PFSK-1 (cell line): ENCODE measurements at regions not wholly inside any gene's neighbourhood (a gene's known extent, or its start where the extent isn't known, plus 50 kb on each side); places are given as distances from the start of the nearest gene placed in this dataset.

Experiments
- POLR2AphosphoS5 ChIP-seq: IDR thresholded peaks from 2 replicates; pipeline ENCODE4 v1.6.1; 2012; ENCODE audit warnings: low read depth, mild to moderate bottlenecking, control low read depth, low read length, moderate library complexity
- TAF1 ChIP-seq: IDR thresholded peaks from 2 replicates; pipeline ENCODE4 v1.6.1; 2012; ENCODE audit warnings: low read length, control low read depth, borderline replicate concordance; ENCODE audit not compliant: insufficient read depth

- TF ChIP-seq TAF1 = no peak
- no peak for TF ChIP-seq POLR2AphosphoS5
Observed at GRCh38 chr20:48002517-48002970, 217.3 kb upstream of the SULF2 start.
